Keratinocyte (primary cell): ENCODE measurements at regions not wholly inside any gene's neighbourhood (a gene's known extent, or its start where the extent isn't known, plus 50 kb on each side); places are given as distances from the start of the nearest gene placed in this dataset.

Experiments used
- DNase-seq: peaks from one replicate; pipeline ENCODE4 v3.0.0-alpha.2; 2011; ENCODE audit warnings: low read depth, missing footprints, low spot score
- FAIRE-seq: peaks from 2 replicates; lab custom pipeline; 2011; peaks lifted over from hg19 to GRCh38; lab: Jason Lieb, UNC
- H2AFZ ChIP-seq: 2 replicates; pipeline ENCODE4 v1.6.0; 2012; ENCODE audit warnings: low read length, control low read depth, inconsistent platforms; ENCODE audit not compliant: control insufficient read depth
- H3K27ac ChIP-seq: 2 replicates; pipeline ENCODE4 v1.5.1; 2011; ENCODE audit warnings: low read length; ENCODE audit not compliant: control insufficient read depth, insufficient read depth
- H3K27me3 ChIP-seq: 3 replicates; pipeline ENCODE4 v1.6.0; 2011; ENCODE audit warnings: low read length; ENCODE audit not compliant: control insufficient read depth, insufficient read depth; ENCODE audit errors: extremely low read depth
- H3K36me3 ChIP-seq, 2 experiments: 2 replicates in 1 of 2; 3 replicates in 1 of 2; pipeline ENCODE4 v1.5.1; 2011; ENCODE audit warnings: low read length in 2 of 2, mild to moderate bottlenecking in 1 of 2; ENCODE audit not compliant: control insufficient read depth in 2 of 2, insufficient read depth in 2 of 2; ENCODE audit errors: extremely low read depth in 1 of 2
- H3K4me1 ChIP-seq: 3 replicates; pipeline ENCODE4 v1.5.1; 2011; ENCODE audit warnings: low read length; ENCODE audit not compliant: control insufficient read depth, insufficient read depth; ENCODE audit errors: extremely low read depth
- H3K4me2 ChIP-seq: 3 replicates; pipeline ENCODE4 v1.6.0; 2011; ENCODE audit warnings: low read depth, low read length; ENCODE audit not compliant: control insufficient read depth, insufficient read depth; ENCODE audit errors: extremely low read depth
- H3K4me3 ChIP-seq, 3 experiments: fragments of 200-600 bp in 1 of 3; sonication (generic) in 1 of 3; 2 replicates in 2 of 3; 3 replicates in 1 of 3; pipeline ENCODE4 v1.5.1; 2011 to 2016; ENCODE audit warnings: low read length in 3 of 3, mild to moderate bottlenecking in 3 of 3, control low read depth in 2 of 3, inconsistent platforms in 1 of 3, low read depth in 1 of 3, mixed read lengths in 1 of 3, mixed run types in 1 of 3, moderate library complexity in 1 of 3; ENCODE audit not compliant: control insufficient read depth in 2 of 3, insufficient read depth in 2 of 3; ENCODE audit errors: extremely low read depth in 1 of 3
- H3K79me2 ChIP-seq: 2 replicates; pipeline ENCODE4 v1.6.0; 2012; ENCODE audit warnings: low read length; ENCODE audit not compliant: control insufficient read depth, insufficient read depth
- H3K9ac ChIP-seq: 3 replicates; pipeline ENCODE4 v1.6.0; 2011; ENCODE audit warnings: low read length; ENCODE audit not compliant: control insufficient read depth, insufficient read depth; ENCODE audit errors: extremely low read depth
- H3K9me1 ChIP-seq: 3 replicates; pipeline ENCODE4 v1.6.0; 2011; ENCODE audit warnings: low read length; ENCODE audit not compliant: control insufficient read depth, insufficient read depth; ENCODE audit errors: extremely low read depth
- H3K9me3 ChIP-seq: 2 replicates; pipeline ENCODE4 v1.5.1; 2012; ENCODE audit warnings: low read depth, low read length; ENCODE audit not compliant: control insufficient read depth
- H4K20me1 ChIP-seq: 3 replicates; pipeline ENCODE4 v1.6.0; 2011; ENCODE audit warnings: low read length; ENCODE audit not compliant: control insufficient read depth, insufficient read depth; ENCODE audit errors: extremely low read depth
- EZH2 ChIP-seq: IDR thresholded peaks from one replicate; pipeline ENCODE4 v1.6.1; 2012; ENCODE audit warnings: inconsistent platforms, mild to moderate bottlenecking, low read length, moderate library complexity
- dilution Hi-C: fragments of 300-500 bp; cut with MboI; formaldehyde crosslinking; loops from one replicate; pipeline ENCODE4 v1.7.0; 2020; ENCODE audit warnings: low sequenced_read_pairs; ENCODE audit not compliant: extremely low pct_ligation_motif_present
- TF ChIP-seq, protein P1 (sequence below), 3 experiments: IDR thresholded peaks in 1 of 3; conservative IDR thresholded peaks in 1 of 3; optimal IDR thresholded peaks in 1 of 3; 2 replicates in 2 of 3; 3 replicates in 1 of 3; pipeline versions ENCODE3 to v1.5.1; 2011; ENCODE audit warnings: low read length in 3 of 3, mild to moderate bottlenecking in 3 of 3, moderate library complexity in 2 of 3, control low read depth in 1 of 3, inconsistent platforms in 1 of 3; ENCODE audit not compliant: insufficient read depth in 2 of 3; ENCODE audit errors: extremely low read depth in 1 of 3

DNA sequence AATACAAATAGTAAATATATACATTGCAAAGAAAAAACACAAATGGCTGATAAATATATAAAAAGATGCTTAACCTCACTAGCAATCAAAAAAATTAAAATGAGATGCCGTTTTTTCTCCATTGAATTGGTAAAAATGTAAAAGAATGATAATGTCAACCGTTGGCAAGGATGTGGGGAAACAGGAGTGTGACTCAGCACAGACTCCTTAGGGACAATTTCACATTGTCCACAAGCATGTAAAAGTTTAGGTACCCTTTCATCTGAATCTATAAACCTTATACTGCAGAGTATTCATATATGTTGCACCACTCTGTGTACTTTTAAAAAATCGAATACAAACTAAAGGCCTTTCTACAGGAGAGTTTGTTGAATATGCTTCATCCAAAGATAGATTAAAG, 143.1 kb upstream of the RREB1 start:
- TF ChIP-seq EZH2: no peak
- TF ChIP-seq, protein P1, sequence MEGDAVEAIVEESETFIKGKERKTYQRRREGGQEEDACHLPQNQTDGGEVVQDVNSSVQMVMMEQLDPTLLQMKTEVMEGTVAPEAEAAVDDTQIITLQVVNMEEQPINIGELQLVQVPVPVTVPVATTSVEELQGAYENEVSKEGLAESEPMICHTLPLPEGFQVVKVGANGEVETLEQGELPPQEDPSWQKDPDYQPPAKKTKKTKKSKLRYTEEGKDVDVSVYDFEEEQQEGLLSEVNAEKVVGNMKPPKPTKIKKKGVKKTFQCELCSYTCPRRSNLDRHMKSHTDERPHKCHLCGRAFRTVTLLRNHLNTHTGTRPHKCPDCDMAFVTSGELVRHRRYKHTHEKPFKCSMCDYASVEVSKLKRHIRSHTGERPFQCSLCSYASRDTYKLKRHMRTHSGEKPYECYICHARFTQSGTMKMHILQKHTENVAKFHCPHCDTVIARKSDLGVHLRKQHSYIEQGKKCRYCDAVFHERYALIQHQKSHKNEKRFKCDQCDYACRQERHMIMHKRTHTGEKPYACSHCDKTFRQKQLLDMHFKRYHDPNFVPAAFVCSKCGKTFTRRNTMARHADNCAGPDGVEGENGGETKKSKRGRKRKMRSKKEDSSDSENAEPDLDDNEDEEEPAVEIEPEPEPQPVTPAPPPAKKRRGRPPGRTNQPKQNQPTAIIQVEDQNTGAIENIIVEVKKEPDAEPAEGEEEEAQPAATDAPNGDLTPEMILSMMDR (optimal IDR thresholded peaks at IDR 0.05 in 1 of 3, IDR thresholded peaks at IDR 0.05 in 1 of 3, conservative IDR thresholded peaks at IDR 0.05 in 1 of 3; ENCODE audit: extremely low read depth in 1 of 3, insufficient read depth in 2 of 3, low read length in 3 of 3): no peak
- dilution Hi-C loops: no loop called here
- no peak overlapping the region for H3K4me2 ChIP-seq

DNA sequence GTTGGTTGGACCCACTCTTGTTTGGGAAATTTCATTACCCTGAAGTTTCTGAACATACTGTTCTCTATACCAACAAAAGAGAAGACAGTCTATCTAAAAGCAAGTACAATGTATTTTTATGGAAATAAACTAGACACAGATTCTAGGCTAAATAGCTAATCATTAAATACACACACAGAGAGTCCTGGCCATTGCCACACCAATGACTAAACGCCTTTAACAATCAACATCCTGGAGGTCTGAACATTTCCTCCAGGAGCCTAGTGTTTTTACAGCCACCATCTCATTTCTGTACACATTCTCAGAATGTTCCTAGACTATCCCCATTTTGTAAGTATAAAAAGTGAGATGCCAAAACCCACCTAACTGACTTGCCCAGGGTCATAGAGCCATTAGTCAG, 141.6 kb upstream of the RREB1 start:
- FAIRE-seq (no peak), DNase-seq (no peak)
- no peaks in the 10 kb centered on the region for H3K79me2 ChIP-seq
- no peaks in the 10 kb centered on the region for H3K36me3 ChIP-seq
- dilution Hi-C loops: no loop called here
- no peaks in the 10 kb centered on the region for H4K20me1 ChIP-seq
- H3K4me3 ChIP-seq: no peak overlapping the region
- H3K4me1 ChIP-seq: peaks cover 25% of the 10 kb centered on the region
- TF ChIP-seq, protein P1 (optimal IDR thresholded peaks at IDR 0.05 in 1 of 3, IDR thresholded peaks at IDR 0.05 in 1 of 3, conservative IDR thresholded peaks at IDR 0.05 in 1 of 3; ENCODE audit: extremely low read depth in 1 of 3, insufficient read depth in 2 of 3, low read length in 3 of 3): no peak
- TF ChIP-seq EZH2: no peak
- no peak overlapping the region for H2AFZ ChIP-seq
- no peak overlapping the region for H3K4me2 ChIP-seq
- no peaks in the 10 kb centered on the region for H3K9me1 ChIP-seq
- no peak overlapping the region for H3K27ac ChIP-seq
- H3K27me3 ChIP-seq: no peaks in the 10 kb centered on the region
- H3K9me3 ChIP-seq: no peaks in the 10 kb centered on the region
- no peak overlapping the region for H3K9ac ChIP-seq

More for the DNA sequence above, 143.1 kb upstream of the RREB1 start:
- H4K20me1 ChIP-seq: no peaks in the 10 kb centered on the region
- H2AFZ ChIP-seq: no peak overlapping the region
- FAIRE-seq (no peak), DNase-seq (no peak)
- no peak overlapping the region for H3K27ac ChIP-seq
- no peak overlapping the region for H3K9ac ChIP-seq
- no peaks in the 10 kb centered on the region for H3K9me3 ChIP-seq
- H3K36me3 ChIP-seq: no peaks in the 10 kb centered on the region
- H3K9me1 ChIP-seq: no peaks in the 10 kb centered on the region
- H3K4me1 ChIP-seq: peaks cover 10% of the 10 kb centered on the region
- H3K79me2 ChIP-seq: no peaks in the 10 kb centered on the region
- H3K27me3 ChIP-seq: no peaks in the 10 kb centered on the region
- no peak overlapping the region for H3K4me3 ChIP-seq
